H1 (cell line): ENCODE measurements at regions not wholly inside any gene's neighbourhood (a gene's known extent, or its start where the extent isn't known, plus 50 kb on each side); places are given as distances from the start of the nearest gene placed in this dataset.

ENCODE experiments used
- ATF2 ChIP-seq: IDR thresholded peaks from 2 replicates; pipeline ENCODE4 v1.6.1; 2012; ENCODE audit warnings: low read length, inconsistent platforms
- BRCA1 ChIP-seq: IDR thresholded peaks from 2 replicates; pipeline ENCODE4 v1.6.1; 2012; ENCODE audit warnings: low read depth, low read length, improper control_type of control experiment
- CBX5 ChIP-seq: fragments of 300-800, 300-1000 bp; sonication (generic); IDR thresholded peaks from 2 replicates; pipeline ENCODE4 v1.7.1; 2016; ENCODE audit warnings: antibody characterized with exemption, low read length, low read depth
- CEBPB ChIP-seq: IDR thresholded peaks from 2 replicates; pipeline ENCODE4 v1.6.1; 2012; ENCODE audit warnings: low read depth, low read length
- CHD2 ChIP-seq: IDR thresholded peaks from 2 replicates; pipeline ENCODE4 v1.6.1; 2012; ENCODE audit warnings: low read length, improper control_type of control experiment
- NRF1 ChIP-seq: IDR thresholded peaks from 2 replicates; pipeline ENCODE4 v1.6.1; 2011; ENCODE audit warnings: mild to moderate bottlenecking, low read depth, low read length, improper control_type of control experiment
- RFX5 ChIP-seq: IDR thresholded peaks from 2 replicates; pipeline ENCODE4 v1.6.1; 2011; ENCODE audit warnings: low read depth, low read length, improper control_type of control experiment, borderline replicate concordance

- TF ChIP-seq ATF2 = no peak
- TF ChIP-seq CEBPB = no peak
- TF ChIP-seq CBX5 = no peak
- no peak for TF ChIP-seq RFX5
- no peak for TF ChIP-seq BRCA1
- TF ChIP-seq CHD2 = no peak
- TF ChIP-seq NRF1 = no peak
Measured at GRCh38 chr3:159158801-159159200, 356.9 kb downstream of the MFSD1 start (continued).
